Fibroblast of lung (primary cell): ENCODE measurements at regions not wholly inside any gene's neighbourhood (a gene's known extent, or its start where the extent isn't known, plus 50 kb on each side); places are given as distances from the start of the nearest gene placed in this dataset.

Experiments
- EZH2 ChIP-seq: IDR thresholded peaks from 2 replicates; pipeline ENCODE4 v1.5.1; 2012; ENCODE audit warnings: low read length, control low read depth, mild to moderate bottlenecking; ENCODE audit errors: missing control alignments
- TF ChIP-seq, protein P1 (sequence below), 2 donors: IDR thresholded peaks in 1 of 2; conservative IDR thresholded peaks in 1 of 2; 1 replicate in 1 of 2; 2 replicates in 1 of 2; pipeline ENCODE4 v1.5.1; 2011 to 2012; ENCODE audit warnings: low read length in 2 of 2, control low read depth in 1 of 2, inconsistent platforms in 1 of 2, low read depth in 1 of 2, mild to moderate bottlenecking in 1 of 2

DNA sequence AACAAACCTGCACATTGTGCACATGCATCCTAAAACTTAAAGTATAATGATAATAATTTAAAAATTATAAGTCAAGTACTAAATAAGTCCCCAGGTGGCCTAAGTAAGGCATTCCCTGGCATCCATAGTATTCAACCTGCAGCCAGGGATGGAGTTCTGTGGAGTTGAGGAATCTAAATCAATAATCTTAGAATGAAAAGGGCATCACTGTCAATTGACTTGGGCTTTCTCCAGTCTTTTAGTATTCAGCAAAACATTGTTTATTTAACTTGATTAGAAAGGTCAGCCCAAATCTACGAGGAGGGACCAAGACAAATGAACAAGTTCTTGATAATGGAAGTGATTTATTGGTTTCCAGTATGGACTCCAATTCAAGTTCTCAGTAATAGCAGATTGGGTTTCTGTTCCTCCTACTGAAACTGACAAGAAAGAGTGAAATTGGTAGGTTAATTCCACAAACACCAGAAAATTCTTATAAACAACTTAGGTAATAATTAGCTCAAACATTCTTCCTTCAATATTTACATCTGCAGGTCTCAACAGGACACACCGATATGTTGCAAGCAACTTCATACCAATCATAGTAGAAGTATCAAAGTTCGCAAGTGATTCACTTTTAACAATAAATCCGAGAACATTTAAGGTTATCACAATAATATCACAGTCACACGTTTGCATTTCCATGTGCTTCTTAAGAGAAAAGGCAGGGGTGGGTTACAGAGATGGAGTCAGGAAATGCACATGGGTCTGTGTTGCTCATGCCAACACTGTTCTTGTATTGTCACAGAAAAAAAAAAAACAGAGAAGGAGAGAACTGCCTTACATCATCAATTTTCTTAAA, 51.7 kb upstream of the EHBP1 start:
- TF ChIP-seq, protein P1, sequence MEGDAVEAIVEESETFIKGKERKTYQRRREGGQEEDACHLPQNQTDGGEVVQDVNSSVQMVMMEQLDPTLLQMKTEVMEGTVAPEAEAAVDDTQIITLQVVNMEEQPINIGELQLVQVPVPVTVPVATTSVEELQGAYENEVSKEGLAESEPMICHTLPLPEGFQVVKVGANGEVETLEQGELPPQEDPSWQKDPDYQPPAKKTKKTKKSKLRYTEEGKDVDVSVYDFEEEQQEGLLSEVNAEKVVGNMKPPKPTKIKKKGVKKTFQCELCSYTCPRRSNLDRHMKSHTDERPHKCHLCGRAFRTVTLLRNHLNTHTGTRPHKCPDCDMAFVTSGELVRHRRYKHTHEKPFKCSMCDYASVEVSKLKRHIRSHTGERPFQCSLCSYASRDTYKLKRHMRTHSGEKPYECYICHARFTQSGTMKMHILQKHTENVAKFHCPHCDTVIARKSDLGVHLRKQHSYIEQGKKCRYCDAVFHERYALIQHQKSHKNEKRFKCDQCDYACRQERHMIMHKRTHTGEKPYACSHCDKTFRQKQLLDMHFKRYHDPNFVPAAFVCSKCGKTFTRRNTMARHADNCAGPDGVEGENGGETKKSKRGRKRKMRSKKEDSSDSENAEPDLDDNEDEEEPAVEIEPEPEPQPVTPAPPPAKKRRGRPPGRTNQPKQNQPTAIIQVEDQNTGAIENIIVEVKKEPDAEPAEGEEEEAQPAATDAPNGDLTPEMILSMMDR (conservative IDR thresholded peaks at IDR 0.05 in 1 of 2, IDR thresholded peaks at IDR 0.05 in 1 of 2; ENCODE audit: low read depth in 1 of 2, low read length in 2 of 2) = no peak
- TF ChIP-seq EZH2 = no peak
